ENCODE measurements at regions not wholly inside any gene's neighbourhood (a gene's known extent, or its start where the extent isn't known, plus 50 kb on each side); places are given as distances from the start of the nearest gene placed in this dataset.

DNA sequence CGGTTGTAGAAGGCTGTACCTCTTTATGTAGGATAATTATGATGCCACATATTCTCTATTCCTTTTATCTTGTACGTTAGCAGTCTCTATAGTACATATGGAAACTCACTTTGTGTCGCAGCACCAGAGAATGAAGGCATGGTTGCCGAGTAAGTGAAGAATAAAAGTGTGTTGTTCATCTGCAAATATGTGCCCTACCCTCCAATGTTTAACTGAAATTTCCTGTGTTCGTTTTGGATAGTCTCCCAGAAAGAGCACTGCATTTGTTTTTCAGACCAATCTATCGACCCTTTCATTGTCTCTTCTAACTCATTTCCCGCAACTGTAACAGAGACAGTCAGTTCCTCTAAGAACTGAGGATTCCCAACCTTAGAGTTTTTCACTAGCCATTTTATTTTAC, 592.8 kb downstream of the TUSC7 start:
- TF ChIP-seq GATA3 (IDR thresholded peaks at IDR 0.05; ENCODE audit: low read depth, low read length) (no peak), GATA2 (IDR thresholded peaks at IDR 0.05; ENCODE audit: low read depth, low read length) (no peak)
